Renal pelvis (tissue), 1 donor: ENCODE measurements at regions not wholly inside any gene's neighbourhood (a gene's known extent, or its start where the extent isn't known, plus 50 kb on each side); places are given as distances from the start of the nearest gene placed in this dataset.

Experiments
- DNase-seq: peaks from one replicate; pipeline ENCODE4 v3.0.0-alpha.2; 2013

- no peak for DNase-seq
These were observed 174.7 kb upstream of the SLC24A5 start for GRCh38 chr15:47945872-47946650.

GRCh38 chr15:47949815-47950214, 171.0 kb upstream of the SLC24A5 start:
- no peak for DNase-seq

- no peak for DNase-seq
These were observed 170.3 kb upstream of the SLC24A5 start for GRCh38 chr15:47950447-47950846.

- DNase-seq, result no peak
These were observed 169.0 kb upstream of the SLC24A5 start for GRCh38 chr15:47951781-47952180.

GRCh38 chr15:47954196-47954595, 166.6 kb upstream of the SLC24A5 start:
- DNase-seq, result peak; percentile 4

GRCh38 chr15:47955021-47955420, 165.8 kb upstream of the SLC24A5 start:
- no peak for DNase-seq

GRCh38 chr15:47959617-47960413, 161.0 kb upstream of the SLC24A5 start:
- no peak for DNase-seq

- DNase-seq, result no peak
These were observed 159.2 kb upstream of the SLC24A5 start for GRCh38 chr15:47961401-47962090.

- no peak for DNase-seq
These were observed 157.5 kb upstream of the SLC24A5 start for GRCh38 chr15:47963265-47963664.

GRCh38 chr15:47964229-47964628, 156.6 kb upstream of the SLC24A5 start:
- DNase-seq, result no peak

GRCh38 chr15:47965297-47965696, 155.5 kb upstream of the SLC24A5 start:
- DNase-seq, result no peak

GRCh38 chr15:47968593-47968992, 152.2 kb upstream of the SLC24A5 start:
- no peak for DNase-seq

- no peak for DNase-seq
These were observed 149.2 kb upstream of the SLC24A5 start for GRCh38 chr15:47971637-47972036.

GRCh38 chr15:47972738-47973137, 148.1 kb upstream of the SLC24A5 start:
- no peak for DNase-seq

GRCh38 chr15:47974724-47975123, 146.1 kb upstream of the SLC24A5 start:
- DNase-seq, result no peak

- no peak for DNase-seq
These were observed 145.4 kb upstream of the SLC24A5 start for GRCh38 chr15:47975427-47975826.

GRCh38 chr15:47983533-47983932, 137.3 kb upstream of the SLC24A5 start:
- DNase-seq, result no peak

GRCh38 chr15:47985568-47985967, 135.2 kb upstream of the SLC24A5 start:
- DNase-seq, result no peak

GRCh38 chr15:47987461-47987860, 133.3 kb upstream of the SLC24A5 start:
- no peak for DNase-seq

GRCh38 chr15:47987908-47988532, 132.8 kb upstream of the SLC24A5 start:
- peak; percentile 55 for DNase-seq

- DNase-seq, result no peak
These were observed 132.2 kb upstream of the SLC24A5 start for GRCh38 chr15:47988564-47988963.

- DNase-seq, result no peak
These were observed 130.0 kb upstream of the SLC24A5 start for GRCh38 chr15:47990821-47991220.
